Superior temporal gyrus (tissue), 1 donor: ENCODE measurements at regions not wholly inside any gene's neighbourhood (a gene's known extent, or its start where the extent isn't known, plus 50 kb on each side); places are given as distances from the start of the nearest gene placed in this dataset.

Source experiments
- DNase-seq: peaks from one replicate; pipeline ENCODE4 v3.0.0-alpha.2; 2016; ENCODE audit errors: extremely low spot score

DNA sequence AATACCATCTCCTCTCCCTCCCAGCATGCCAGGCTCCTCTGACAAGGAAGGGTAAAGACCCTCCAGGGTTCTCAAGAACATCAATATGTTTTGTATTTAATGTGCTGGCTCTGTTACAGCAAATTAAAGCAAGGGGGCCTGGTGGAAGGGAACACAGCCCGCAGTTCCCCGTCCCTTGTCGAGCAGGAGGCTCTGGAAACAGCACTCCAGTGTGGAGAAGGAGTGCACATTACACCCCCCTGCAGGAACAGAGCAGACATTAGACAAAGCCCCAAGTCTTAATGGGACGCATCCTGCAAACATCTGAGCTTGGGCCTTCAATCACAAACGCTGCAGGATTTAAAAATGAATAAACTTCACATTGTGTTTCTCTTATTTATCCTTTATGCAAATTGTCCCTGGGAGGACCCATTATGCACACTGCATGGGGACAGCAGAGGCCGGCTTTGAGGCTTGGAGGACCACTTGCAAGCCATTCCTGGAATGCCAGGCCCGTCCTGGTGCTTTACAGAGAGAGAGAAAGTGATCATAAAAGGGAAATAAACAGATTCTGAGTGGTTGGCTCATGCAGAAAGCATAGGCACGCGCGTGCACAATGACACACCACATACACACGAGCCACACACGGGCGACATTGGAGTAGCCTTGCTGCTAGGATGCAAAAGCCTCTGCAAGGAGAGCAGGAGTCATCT is 328.7 kb downstream of the SMAD2 start:
- no peak for DNase-seq

- peak; percentile 42 for DNase-seq
Measured at GRCh38 chr18:47595831-47596501, 334.5 kb downstream of the SMAD2 start.

GRCh38 chr18:47594621-47595086 is 335.8 kb downstream of the SMAD2 start:
- peak; percentile 64 for DNase-seq

GRCh38 chr18:47593744-47594472 is 336.6 kb downstream of the SMAD2 start:
- DNase-seq, result peak; percentile 53

- no peak for DNase-seq
Measured at GRCh38 chr18:47591429-47591828, 339.0 kb downstream of the SMAD2 start.

DNA sequence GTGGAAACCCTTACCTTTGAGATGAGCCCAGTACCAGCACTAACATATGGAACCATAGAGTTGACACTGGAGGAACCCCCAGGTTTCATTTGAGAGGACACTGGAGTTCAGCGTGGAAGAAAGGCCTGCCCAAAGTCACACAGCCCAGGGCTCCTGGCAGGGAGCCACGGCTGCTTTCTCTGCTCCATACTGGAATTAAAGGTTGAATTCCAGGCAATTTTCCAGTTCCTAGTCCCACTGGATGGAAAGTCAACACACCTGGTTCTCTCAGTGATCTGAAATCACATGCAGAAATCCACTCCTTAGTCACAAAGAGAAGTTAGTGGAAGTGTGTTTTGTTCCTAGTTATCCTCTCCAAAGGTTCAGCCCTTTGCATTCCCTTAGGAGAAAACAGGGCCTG is 336.1 kb upstream of the SKOR2 start:
- DNase-seq, result no peak

DNA sequence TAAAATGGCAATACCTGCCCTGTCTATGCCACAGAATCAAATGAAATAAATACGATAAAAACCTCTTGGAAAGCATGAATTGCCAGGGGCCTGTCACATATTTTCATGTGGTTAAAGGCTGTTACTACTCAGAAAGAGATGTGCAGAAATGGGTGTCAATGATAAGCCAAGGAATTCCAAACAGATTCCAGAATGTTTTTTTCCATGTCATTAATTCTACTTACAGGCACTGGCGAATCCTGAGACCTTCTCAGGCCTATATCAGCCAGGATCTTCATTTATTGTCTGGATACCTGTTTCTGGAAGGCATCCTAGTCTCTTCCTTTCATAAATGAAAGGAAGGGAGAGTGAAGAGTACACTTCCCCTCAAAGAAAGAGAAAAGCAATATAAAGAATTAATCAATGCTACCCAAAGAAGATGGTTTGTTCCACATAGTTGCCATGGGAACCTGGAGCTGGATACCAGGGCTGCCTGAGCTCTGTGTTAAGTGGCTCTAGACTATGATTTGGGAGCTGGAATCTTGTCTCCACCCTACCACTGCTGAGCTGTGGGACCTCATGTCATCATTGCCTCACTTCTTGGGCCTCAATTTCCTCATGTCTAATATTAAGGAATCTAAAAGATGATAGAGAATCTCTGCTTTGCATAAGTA is 335.1 kb upstream of the SKOR2 start:
- DNase-seq, result peak; percentile 24

GRCh38 chr18:47585914-47586313 is 334.5 kb upstream of the SKOR2 start:
- no peak for DNase-seq

GRCh38 chr18:47585136-47585535 is 333.7 kb upstream of the SKOR2 start:
- no peak for DNase-seq

GRCh38 chr18:47582093-47582492 is 330.6 kb upstream of the SKOR2 start:
- DNase-seq, result no peak

DNA sequence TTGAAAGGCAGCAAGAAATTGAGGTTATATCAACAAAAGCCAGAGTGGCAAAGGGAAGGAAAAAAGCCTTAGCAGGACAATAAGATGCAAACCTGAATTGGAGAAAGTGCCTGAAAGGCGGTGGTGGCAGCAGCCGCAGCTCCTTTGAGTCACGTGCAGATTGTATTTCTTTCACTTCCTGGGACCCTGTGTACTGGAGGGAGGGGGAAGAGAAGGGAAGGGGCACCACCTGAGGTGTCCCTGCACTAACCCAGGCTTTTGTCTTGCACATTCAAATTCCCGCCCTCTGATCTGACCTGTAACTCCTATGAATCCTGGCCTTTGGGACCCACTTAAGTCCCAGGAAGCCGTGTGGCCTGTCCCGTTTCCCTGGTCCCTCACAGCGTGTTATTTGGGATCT is 326.1 kb upstream of the SKOR2 start:
- no peak for DNase-seq

DNA sequence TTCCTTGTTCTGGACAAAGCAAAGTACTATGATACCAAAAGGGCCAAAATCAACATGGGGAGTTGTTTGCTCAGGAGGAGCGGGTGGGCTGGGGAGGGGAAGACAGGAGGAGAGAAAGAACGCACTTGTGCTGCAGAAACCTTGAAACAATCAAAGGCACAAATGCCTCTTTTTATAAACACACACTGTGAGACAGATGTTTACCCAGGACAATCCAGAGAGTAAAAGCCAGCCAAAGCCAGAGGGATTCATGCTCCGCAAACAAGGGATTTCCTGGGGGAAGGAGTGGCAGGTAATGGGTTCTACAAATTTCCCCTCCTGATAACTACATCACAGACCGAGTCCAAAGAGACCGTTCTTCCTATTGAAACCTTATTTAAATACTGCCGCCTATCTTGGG is 323.5 kb upstream of the SKOR2 start:
- no peak for DNase-seq

DNA sequence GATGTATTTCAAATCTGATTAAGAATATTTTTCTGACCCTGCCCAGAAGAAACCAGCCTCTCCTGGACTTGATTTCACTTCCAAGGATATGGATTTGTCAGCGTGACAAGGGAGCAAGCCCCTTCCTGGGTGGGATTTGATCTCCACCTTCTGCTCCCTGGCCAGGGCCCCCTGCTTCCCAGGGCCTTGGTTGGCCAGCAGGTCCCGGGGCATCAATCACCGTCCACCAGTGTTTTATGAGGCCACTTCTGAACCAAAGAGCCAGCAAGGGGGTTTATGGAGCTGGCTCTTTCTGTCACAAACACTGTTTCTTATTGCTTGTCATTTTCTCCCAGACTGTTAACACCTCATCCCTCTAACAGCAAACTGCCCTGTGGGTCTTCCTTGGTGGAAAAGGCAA is 320.5 kb upstream of the SKOR2 start:
- no peak for DNase-seq

DNA sequence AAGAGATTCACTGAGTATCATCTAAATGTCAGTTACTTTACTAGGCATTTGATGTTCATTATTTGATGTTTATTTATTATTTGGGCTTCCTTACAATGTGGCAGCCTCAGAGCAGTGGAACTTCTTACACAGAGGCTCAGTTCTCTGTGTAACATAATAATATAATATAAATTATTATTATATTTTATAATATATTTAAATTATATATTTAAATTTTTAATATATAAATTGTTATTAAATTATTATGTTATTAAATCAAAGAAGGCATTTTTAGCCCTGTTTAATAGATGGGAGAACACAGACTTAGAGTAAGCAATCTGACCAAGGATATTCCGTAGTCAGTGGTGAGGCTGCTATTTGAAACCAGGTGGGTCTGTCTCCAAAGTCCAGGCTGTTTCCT is 315.3 kb upstream of the SKOR2 start:
- DNase-seq, result no peak

DNA sequence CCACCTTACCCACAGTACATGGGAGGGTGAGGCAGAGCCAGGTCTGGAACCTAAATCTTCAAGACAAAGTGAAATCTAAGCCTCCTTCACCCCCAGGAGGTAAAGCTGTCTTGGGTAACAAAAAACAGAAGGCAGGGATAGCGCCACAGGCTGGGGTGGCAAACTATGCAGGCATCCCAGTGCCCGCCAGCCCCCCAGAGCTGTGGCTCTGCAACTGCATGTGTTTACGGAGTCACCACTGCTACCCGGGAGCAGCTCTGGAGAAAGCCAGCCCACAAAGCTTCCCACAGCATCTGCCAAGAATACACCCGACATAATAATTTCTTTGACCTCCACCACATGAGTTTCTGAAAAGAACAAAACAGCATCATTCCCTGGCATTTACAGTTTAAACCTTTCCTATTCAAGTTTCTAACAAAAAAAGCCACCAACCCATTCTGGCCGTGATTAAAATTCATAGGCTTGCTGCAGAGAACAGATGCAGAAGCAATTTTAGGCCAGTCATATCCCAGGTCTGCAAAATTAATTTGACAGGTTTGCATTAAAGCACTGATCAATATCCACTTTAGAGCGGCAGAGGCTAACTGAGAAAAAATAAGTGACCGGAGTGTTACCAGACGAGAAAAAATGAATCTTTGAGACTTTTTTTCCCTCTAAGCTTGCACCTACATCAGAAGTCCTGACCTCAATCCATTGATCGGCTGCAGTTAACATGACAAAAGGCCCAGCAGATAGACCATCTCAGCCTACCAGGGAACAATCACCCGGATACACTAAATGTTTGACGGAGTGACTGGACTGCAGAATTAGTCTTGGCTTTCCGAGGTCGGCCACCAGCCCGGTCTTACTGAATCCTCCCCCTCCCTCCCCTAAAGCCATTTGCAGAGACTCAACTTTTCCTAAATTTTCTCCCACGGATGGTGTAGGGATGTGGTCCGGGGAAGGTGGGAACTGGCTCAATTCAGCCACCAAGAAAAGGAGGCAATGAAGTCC is 309.6 kb upstream of the SKOR2 start:
- no peak for DNase-seq

GRCh38 chr18:47558110-47558750 is 306.8 kb upstream of the SKOR2 start:
- DNase-seq, result no peak

GRCh38 chr18:47557160-47557559 is 305.7 kb upstream of the SKOR2 start:
- no peak for DNase-seq

GRCh38 chr18:47552783-47553182 is 301.3 kb upstream of the SKOR2 start:
- DNase-seq, result no peak

DNA sequence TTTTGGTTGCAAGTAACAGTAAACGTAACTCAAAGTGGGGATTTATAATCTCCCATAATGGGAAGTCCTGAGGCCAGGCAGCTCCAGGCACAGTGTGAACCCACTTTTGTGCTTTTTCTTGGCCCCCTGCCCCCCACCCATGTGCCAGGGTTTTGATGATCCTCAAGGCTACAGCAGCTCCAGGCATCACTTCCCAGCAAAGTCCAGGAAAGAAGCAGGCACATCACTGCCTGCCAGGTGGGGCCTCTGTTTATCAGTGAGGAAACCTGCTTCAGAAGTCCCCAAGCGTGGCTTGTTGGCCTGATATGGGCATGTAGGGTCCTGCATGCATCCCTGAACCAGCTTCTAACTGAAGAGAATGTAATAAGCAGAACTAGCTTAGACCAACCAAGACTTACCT is 299.2 kb upstream of the SKOR2 start:
- no peak for DNase-seq

DNA sequence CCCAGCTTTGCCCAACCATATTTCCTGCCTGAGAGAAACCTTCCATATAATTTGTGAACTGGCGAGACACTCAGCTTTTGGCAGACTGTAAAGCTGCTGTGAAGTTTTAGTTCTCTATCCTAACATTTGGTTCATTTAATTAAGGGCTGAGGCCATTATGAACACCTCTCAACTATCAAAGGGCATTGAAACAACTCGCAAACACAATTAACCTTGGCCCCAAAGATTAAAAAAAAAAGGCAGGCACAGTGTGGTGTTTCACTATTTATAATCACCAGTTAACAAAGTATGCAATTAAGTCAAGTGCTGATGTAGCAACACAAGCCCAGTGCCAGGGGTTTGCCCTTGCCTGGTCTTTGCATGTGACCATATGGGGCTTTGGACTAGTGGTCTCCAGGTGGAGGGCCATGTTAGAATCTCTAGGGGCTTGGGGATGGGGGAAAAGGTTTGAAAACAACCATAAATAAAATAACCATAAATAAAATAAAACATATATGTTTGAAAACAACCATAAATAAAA is 297.6 kb upstream of the SKOR2 start:
- DNase-seq, result no peak
